Glomerular visceral epithelial cell (primary cell): ENCODE measurements at regions not wholly inside any gene's neighbourhood (a gene's known extent, or its start where the extent isn't known, plus 50 kb on each side); places are given as distances from the start of the nearest gene placed in this dataset.
A peak's percentile ranks its signal among the peaks of the same experiment; 100 is the strongest.

ENCODE experiments used
- DNase-seq: peaks from one replicate; pipeline ENCODE4 v3.0.0-alpha.2; 2016; ENCODE audit errors: extremely low spot score

GRCh38 chr7:25859412-25860274, 292.4 kb upstream of the NFE2L3 start:
- no peak for DNase-seq

GRCh38 chr7:25860275-25861163, 291.5 kb upstream of the NFE2L3 start:
- DNase-seq: no peak

DNA sequence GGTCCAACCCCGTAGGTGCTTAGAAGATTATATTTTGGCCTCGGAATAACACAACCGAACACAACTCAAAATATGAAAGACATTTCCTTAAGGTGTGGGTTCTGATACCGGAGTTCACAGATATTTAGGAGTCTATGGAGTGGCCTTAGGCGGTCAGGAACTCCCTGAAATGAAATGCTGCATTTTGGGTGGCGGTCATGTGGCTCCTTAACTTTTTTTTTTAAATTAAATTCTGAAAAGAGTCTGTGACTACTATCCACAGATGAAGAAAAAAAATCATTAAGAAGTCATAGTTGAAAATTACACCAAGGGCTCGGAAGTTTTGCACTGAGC, 290.9 kb upstream of the NFE2L3 start:
- DNase-seq: no peak

DNA sequence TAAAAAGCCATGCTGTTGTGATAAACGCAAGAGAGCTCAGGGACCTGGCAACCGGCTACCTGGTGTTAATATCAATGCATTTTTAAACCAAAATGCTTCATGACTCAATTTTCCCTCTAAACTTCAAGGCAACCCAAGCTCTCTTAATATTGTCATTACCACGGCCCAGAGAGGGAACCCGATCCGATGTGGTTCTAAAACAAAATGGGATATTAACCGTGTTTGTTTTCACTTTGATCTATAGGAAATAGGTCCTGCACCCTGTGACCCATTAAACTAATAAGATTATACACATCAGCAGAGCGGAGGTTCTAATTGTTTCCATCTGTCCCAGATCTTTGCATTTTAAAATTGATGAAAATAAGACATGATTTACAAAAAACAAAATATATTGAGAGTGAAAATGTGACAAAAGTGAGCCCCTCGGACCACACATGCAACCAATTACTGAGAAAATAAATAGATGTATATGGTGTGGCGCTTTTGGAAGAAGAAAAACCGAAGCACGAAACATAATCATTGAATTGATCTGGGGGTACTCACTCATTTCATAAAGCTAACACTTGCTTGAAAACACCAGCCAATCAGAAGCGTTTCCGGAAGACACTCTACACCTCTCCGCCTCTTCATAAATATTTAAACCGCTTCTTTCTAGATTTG, 290.3 kb upstream of the NFE2L3 start:
- DNase-seq: no peak

GRCh38 chr7:25862261-25863004, 289.6 kb upstream of the NFE2L3 start:
- peak; percentile 100 for DNase-seq

DNA sequence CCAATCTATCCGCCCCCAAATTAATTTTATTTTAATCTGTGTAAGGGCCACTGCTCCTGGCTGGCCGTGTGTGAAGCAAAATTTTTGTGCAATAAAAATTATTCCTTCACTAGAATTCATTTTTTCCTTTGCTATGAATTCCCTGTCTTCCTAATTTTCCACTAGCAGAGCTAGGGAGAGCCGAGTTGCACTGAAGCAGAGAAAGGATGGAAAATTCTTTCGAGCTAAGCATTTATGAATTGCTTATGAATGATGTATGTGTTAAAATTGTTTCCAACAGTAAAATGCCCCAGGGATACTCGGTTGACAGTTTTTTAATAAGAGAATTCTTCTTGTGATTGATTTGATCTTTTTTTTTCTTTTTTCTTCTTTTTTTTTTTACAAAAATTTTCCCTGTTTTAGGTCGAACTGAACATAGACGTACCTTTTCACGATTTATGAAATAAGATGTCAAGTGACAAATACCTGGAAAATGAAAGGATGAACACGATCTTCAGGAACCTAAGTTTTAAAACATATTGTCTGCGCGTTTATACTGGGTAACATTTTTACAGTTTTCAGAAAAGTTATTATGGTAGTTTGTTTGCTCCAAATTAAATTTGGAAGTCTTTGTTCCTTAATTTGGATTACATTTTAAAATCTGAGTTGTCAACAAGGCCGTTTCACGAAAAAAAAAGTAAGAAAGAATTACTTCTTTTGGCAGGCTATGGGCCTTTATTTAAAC, 288.8 kb upstream of the NFE2L3 start:
- DNase-seq: no peak

DNA sequence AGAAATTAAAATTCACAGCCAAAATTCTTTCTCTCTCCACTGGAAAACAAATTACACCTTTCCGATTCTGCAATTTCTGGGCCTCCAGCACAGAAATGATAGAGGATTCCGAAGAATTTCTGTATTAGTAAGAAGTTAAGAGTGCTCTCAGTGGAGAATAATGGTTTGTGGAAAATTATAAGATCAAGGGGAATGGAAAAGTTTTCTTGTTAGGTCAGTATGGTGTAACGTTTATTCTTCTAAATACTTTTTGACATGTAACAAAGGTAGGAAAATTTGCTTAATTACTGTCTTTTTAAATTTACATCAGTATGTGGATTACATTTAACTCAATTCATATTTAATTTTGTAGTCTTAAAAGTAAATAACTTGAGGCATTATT, 288.3 kb upstream of the NFE2L3 start:
- DNase-seq: no peak

- DNase-seq: no peak
Observed at GRCh38 chr7:25864511-25864910, 287.5 kb upstream of the NFE2L3 start.

DNA sequence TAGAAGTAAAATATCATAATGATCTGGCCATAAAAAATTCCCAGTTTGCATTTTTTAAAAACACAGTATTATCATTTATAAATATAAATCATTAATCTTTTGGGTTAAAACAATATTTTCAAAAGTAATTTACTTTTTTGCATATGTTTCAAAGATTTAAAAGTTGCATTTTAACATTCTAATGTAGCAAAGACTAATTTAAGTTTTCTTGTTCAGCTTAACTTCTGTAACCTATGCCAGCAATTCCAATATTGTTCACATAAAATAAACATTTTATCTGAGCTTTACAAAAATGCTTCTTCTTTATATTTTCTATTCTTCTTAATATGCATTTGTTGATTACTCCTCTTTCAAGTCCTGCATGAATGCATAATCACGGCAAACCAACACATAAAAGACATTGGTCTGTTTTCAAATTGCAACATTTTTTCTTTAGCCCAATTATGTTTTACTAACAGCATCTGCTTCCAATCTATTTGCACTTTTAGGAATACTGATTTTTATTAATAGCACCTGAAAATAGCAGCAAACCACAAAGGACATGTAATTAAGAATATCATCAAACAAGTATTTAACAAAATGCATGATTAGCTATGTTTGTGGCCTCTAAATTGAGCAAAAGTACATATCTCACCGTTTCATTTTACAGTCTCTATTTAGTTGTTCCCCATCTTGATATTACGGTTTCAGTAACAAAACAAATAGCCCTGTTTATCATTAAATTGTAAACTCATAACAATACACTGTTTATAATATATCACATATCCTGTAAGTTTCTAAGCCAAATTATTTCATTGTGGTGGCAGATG, 286.9 kb upstream of the NFE2L3 start:
- no peak for DNase-seq

DNA sequence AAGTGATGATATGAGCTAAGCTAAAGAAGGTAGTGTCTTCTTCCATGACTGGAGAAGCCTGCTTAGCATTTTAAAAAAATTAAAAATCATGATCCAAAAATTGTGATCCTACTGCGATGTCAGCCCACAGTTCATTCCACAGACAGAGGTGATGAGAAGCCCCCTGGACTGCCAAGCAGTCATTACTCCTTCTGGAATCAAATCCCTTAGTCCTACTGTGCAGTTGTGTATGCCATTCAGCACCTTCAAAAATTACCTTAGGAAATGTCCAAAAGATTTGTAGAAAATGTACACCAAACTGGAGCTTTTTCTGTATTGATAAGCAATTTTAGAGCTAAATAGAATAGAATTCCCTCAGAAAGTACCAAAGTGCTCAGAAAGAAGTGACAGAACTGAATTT, 283.5 kb upstream of the NFE2L3 start:
- no peak for DNase-seq

DNA sequence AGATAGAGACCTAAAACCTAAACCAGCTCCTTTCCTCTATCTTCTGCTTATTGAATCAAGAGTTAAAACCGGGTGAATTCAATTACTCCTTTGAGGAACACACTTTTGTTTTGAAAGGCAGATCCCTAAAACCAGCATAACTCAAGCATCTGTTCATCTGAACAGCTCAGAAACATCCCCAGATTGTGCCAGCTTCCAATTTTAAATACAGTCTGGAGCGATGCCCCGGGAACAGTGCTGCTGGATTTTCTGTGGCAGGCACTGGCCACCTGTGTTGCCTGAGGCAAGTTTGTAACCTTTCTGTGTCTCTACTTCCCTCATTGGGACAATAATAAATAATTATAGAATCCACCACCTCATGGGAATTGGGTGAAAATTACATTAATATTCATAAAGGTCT, 281.4 kb upstream of the NFE2L3 start:
- no peak for DNase-seq

GRCh38 chr7:25876092-25876491, 275.9 kb upstream of the NFE2L3 start:
- no peak for DNase-seq

DNA sequence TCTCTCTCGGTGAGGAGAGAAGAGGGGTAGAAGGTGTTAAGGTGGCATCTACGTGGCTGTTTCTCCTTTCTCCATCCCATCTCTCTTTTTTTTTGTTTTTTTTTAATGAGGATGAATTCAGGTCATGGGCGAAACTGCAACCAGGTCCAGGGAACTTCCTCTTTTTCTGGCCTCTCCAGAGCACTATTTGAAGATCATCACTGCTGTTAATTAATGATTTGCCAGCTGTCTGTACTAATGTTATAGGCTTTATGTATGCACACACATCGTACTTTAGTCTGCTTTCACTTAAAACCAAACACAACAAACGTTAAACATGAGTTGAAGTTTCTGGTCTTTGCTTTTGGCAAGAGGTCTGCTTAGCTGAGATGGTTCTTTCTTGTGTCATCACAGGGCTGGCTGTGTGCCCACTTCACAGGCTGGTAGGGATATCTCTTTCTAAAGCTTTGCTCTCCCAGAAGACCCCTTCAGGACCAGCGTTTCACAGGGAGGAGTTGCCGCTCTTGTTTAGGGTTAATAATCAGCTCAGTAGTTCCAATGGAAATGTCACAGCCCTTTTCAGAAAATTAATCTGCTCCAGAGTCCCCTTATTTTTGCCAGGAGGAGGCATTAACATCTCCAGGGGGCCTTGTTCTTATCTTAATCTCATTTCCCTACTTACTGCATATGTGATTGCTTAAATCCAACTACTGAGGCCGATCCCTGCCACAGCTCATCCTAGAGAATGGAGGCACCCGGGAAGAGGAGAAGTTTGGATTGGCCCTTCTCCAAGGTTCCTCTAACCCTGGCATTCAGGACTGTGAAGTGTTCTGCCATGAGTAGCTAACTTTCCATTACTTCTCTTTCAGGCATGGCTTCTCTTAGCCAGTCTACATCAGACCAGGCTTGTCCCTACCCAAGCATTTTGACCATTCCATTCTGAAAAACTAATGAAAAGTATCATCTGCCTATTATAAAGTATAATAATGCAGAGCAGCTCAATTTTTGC, 273.9 kb upstream of the NFE2L3 start:
- no peak for DNase-seq

DNA sequence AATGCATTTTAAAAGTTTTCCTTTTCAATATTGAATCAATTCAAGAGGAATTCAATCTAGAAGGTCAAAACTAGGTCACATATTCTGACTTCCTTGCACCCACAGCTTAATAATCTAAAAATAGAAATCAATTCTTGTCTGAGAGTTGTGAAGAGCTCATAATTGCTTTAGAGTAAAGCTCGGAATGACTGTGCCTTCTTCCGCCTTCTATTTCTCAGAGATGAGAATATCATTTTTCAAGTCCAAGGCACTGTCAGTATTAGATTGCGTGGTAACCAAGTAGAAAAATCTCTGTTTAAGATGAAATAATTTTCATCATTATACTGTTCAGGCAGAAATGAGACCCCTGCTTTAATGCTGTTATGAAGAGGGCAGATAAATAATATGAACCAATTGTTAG, 272.2 kb upstream of the NFE2L3 start:
- no peak for DNase-seq

GRCh38 chr7:25881317-25882037, 270.5 kb upstream of the NFE2L3 start:
- DNase-seq: no peak

GRCh38 chr7:25882151-25882773, 269.7 kb upstream of the NFE2L3 start:
- no peak for DNase-seq

DNA sequence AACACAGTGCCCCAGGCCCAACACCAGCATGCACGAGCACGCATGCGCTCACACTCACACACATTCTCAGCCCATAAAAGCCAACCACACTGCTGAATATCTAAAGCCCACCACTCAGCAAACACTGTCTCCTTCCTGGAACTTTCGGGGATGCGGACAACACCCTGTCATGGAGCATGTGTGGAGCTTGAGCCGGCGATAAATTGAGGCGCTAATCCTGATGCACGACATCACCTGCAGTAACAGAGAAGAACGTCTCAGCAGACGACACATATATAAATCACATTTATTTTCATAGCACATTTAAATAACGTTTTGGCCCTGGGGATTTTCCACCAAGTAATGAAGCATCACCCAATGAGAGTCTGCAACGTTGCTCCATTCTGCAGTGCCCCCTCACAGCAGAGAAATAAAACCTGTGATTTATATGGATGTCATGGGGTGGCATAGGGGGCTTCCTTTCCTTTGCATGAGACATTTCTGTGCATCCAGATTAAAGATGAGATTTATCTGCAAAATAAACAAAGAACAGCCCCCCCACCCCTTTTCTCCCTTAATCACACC, 267.7 kb upstream of the NFE2L3 start:
- DNase-seq: no peak
